ENCODE measurements at regions not wholly inside any gene's neighbourhood (a gene's known extent, or its start where the extent isn't known, plus 50 kb on each side); places are given as distances from the start of the nearest gene placed in this dataset.
"Not testable (repeated sequence)": the region's sequence is repeated elsewhere in the genome, so short reads cannot be mapped to it uniquely, and the experiment has no call there.

GRCh38 chrX:99988532-99988931, 421.5 kb downstream of the PCDH19 start:
- not testable (repeated sequence) for DNase-seq

DNA sequence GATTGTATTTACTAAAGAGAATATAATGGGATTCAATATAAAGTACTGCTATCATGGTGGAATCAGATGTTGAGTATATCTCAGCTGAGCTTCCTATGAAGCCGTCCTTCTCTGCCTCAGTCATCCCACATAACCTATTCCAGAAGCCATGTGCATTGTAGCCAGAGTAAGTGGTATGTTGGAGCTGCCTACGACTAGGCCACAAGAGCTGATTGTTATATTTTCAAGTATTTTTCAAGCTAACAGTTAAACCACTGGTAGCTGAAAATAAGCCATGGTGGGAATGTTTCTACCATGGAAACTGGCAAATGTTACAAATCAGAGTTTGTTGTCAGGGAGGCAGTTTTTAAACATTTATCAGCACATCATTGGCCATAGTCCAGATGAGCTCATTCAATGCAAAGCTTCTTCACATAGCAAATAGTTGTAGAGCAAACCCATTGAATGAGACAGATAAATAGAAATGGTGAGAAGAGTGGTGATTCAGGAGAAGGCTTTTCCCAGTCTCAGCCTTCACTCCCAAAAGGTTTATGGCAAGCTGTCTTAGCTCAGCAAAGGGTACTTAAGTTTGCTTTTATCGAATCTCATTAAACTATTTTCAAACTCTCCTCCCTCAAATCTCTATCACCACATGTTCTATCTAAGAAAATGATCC, 436.4 kb downstream of the PCDH19 start:
- no peak for DNase-seq

GRCh38 chrX:99939883-99940232, 470.2 kb downstream of the PCDH19 start:
- DNase-seq = no peak

DNA sequence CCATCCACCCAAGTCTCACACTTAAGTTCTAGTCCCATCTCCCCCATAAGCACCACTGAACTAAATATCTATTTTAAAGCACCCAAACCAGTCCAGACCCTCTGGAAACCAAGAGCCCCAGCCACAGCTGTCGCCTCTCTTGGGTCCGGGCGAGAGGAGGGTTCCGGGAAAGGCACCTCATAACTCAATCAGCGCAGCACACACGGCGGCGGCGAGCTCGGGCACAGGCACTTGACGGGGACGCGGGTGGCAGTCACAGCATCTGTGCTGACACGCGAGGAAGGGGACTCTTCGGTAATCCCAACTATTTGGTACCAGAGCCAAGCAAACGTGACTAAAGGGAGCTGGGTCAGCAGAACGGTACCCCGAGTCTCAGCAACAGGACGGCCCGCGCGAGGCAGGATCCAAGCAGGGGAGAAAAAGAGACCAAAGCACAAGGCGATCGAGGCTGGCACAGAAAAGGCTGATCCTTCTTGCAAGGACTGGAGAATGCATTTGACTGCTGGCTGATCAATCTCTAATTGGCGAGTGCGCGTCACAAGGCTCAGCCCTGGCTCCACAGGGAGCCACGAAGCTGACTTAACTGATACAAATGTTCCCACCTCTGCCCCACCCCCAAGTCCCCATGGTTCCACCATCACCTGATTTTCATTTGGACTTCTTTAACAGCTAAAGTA, 470.7 kb downstream of the PCDH19 start:
- DNase-seq = not testable (repeated sequence)

DNA sequence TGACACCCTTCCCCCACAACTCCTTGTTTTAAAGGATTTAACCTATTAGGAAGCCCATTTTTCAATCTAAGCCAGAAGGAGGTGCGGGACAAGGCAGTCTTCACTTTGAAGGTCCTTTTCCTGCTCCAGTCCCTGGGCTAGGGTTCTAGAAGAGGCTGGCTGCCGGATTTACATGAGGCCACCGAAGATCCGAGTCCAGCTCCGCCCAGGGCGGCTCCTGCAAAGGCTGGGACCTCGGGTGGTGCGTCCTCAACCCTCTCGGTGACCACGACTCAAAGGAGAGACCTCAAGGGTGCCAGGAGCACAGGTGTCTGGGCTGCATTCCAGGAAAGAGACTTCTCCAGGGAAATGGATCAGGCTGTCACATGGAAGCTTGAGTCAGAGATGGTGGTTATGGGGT, 471.6 kb downstream of the PCDH19 start:
- DNase-seq = no peak

DNA sequence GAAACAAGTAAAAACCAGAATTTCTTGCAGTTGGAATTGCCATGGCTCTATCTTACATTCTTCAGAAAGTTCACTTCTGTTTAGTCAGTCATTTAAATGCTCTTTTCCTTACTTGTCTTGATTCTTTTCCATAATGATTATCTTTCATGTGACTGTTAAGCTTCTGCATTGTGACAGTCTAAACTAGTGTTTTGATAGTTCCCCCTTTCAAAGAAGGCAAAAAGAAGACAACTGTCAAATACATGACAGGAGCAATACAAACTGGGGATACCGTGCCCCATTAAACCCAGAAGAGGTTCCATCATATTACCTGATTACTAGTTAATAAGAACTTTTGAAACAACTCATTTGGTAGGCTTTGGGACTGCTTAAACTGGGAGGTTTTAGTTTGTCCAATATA, 476.2 kb downstream of the PCDH19 start:
- DNase-seq = no peak

DNA sequence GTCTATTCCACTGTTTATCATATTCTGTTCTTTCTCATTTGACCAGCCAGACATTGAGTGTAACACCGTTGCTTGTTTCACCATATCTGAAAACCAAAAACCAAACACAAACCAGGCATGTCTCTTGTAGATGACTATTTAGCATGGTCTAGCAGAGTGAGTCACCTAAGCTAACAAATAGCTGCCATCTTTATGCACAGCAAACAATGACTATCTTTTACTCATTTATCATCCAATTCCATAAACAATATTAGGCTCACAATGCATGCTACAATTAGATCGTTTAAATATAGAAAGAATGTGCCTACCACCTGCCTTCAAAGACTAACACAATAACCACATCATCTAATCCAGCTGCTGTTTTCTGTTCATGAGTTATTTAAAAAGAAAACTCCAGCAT, 495.4 kb downstream of the PCDH19 start:
- peak; percentile 3 for DNase-seq

DNA sequence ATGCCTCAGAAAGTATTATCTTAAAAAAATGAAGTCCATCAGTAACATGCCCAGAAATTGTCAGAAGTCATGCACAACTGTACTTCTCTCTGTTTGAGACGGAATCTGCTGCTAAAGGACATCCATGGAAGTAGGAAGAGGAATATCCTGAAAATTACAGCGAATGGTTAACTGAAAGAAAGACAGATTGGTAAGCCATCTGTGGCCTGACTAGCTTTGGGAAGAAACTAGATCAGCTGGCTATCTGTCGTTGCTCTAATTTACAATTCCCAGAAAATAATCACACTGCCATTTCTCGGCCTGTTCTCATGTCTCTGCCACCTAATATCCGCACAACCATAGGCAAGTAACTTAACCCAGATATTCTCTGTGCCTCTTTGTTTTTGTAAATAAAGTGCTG, 496.5 kb downstream of the PCDH19 start:
- no peak for DNase-seq

DNA sequence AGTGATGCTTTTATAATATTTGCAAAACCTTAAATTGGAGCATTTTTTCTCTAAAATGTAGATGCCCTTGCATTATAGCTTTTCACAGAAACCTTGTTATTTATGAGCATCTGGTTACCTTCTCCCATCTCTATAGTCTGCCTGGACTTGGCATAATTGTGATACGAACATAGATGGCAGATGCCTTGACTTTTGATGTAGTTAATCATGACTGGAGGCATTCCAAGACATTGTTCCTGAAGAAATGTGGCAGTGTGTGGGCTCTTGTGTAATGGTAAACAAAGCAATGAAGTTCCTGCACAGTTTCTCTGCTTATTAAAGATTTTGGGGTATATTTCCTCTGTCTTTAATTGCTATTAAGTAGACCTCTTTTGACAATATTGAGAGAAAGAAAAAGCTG, 500.1 kb downstream of the PCDH19 start:
- no peak for DNase-seq

- DNase-seq = no peak
Observed at GRCh38 chrX:99901091-99901490, 509.0 kb downstream of the PCDH19 start.

DNA sequence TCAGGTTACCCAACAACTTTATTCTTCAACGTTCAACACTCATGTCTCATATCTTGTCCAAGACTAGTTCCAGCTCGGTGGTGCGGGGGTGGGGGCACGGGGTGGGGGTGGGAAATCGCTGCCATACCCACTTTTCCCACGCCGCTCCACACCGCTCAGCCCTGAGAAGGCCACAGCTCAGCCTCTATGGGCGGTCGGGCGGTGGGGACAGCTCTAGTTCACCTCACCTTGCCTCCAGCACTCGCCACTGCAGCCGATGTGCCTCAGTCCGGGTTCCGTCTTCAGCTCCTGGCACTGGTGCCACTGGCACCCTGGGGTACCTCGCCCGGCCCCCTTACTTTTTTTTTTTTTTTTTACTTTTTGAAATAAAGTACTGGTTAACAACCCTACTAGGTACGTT, 522.2 kb downstream of the PCDH19 start:
- DNase-seq = no peak

GRCh38 chrX:99857455-99857854, 552.6 kb downstream of the PCDH19 start:
- no peak for DNase-seq

- DNase-seq = no peak
Observed at GRCh38 chrX:99833821-99834220, 576.3 kb downstream of the PCDH19 start.

GRCh38 chrX:99820197-99820596, 589.9 kb downstream of the PCDH19 start:
- no peak for DNase-seq

DNA sequence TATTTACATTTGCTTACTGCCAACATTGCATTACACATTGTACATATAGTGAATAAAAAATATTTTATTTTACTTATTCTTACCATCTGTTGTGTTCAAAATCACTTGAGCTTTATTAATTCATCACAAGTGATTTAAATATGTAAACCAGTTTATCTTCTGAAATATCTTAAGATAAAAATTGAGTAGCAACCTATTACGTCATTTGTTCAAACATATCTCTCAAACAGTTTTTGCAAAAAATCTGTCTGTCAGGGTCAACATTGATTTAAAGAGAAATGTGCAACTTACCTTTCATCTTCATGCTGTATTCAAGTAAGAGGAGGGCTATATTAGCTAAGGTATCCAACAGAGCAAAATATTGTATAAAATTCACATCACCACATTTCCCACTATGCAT, 610.1 kb downstream of the PCDH19 start:
- no peak for DNase-seq

- DNase-seq = no peak
Observed at GRCh38 chrX:99798936-99799335, 611.1 kb downstream of the PCDH19 start.

- no peak for DNase-seq
Observed at GRCh38 chrX:99795495-99795894, 614.6 kb downstream of the PCDH19 start.

DNA sequence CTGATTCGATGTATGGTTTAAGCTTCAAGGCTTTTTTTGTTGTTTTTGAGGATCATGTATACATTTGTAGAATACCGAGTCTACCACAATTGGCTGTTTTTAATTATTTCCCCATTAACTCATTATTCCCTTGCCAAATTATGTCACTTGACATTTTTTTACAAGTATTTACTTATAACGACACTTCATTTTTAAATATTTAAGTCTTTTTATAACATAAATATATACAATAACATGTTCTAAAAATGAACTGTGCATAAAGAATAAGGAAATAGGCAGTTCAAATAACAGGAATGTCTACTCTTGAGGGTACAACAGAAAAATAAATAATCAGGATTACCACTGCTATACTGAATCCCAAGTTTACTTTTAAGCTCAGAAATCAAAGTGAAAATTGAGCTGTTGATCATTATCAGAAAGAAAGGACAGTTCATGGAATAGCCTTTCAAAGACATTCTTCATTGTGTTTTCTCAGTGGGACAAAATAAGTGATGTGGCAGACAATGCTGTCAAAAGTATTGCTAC, 627.5 kb downstream of the PCDH19 start:
- DNase-seq = no peak

DNA sequence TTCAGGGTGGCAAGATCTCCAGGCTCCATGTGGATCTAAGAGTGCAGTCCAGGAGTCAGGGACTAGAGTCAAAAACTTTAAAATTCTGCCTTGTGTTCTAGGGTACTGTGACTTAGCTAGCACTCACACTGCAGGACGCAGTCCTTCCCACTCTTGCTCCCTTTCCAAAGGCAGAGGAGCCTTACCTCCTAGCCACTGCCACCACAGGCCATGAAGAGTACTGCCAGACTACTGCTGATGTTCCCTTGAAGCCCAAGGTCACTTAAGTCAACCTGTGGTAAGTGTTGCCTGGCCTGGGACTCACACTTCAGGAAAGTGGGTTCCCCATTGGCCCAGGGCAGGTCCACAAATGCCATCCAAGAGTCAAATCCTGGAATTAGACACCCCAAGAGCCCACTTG, 632.2 kb downstream of the PCDH19 start:
- no peak for DNase-seq

GRCh38 chrX:99761731-99762130, 648.3 kb downstream of the PCDH19 start:
- DNase-seq = no peak

- DNase-seq = no peak
Observed at GRCh38 chrX:99752776-99753175, 657.3 kb downstream of the PCDH19 start.

DNA sequence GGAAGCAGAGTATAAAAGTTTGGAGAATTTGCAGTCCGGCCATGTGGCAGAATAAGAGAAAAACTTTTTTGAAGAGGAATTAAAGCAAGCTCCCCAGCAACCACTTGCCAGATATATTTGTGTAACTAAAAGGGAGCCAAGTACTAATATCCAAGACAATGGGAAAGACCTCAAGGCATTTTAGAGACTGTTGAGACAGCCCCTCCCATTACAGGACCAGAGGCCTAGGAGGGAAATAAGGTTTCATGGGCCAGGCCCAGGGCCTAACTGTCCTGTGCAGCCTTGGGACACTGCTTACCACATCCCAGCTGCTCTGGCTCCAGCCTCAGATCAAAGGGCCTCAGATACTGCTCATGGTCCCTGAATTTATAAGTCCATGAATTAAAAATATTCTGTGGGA, 659.4 kb downstream of the PCDH19 start:
- DNase-seq = no peak

- DNase-seq = no peak
Observed at GRCh38 chrX:99722094-99722493, 688.0 kb downstream of the PCDH19 start.

DNA sequence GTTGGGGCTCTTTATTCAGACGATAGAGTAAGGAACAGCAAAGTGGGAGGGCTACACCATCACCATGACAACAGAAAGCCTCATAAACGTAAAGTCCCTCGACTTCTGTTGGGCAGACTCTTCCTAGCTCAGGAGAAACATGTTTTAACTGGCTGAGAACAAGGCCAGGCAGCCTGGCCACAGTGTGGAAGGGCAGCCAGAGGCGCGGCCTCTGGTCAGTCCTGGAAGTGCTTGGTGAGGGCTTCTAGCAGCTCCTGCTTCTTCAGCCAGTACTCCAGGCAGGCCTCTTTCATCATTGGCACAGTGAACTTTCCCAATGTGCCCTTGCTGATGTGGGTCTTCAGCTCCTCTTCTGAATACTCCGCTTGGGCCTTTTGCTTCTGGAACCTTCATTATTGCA, 690.9 kb downstream of the PCDH19 start:
- no peak for DNase-seq

GRCh38 chrX:99717716-99718115, 692.4 kb downstream of the PCDH19 start:
- DNase-seq = no peak
